Muscle of back (tissue), 3 donors: ENCODE measurements at regions not wholly inside any gene's neighbourhood (a gene's known extent, or its start where the extent isn't known, plus 50 kb on each side); places are given as distances from the start of the nearest gene placed in this dataset.
A peak's percentile ranks its signal among the peaks of the same experiment; 100 is the strongest.
"Not testable (repeated sequence)": the region's sequence is repeated elsewhere in the genome, so short reads cannot be mapped to it uniquely, and the experiment has no call there.

ENCODE experiments used
- DNase-seq, 3 donors: peaks; one replicate each; pipeline versions ENCODE4 v3.0.0 to v3.0.0-alpha.2; 2013

DNA sequence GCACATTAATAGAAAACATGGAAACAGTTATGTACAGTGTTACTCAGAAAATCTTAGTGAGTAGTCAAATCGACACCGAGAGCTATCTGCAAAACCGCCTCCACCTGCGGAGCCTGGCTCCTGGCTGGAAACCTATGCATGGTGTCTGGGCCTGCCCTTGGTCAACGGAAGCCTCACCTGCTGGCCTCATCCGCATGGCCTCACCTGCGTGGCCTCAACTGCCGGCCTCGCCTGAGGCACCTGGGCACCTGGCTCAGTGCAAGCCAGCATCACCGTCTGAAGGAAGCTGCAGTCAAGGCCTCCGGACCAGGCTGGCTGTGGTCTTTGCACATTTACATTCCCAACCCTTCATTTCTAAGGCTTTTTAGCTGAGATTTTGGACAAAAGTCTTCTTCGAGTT, 352.1 kb downstream of the POM121L12 start:
- no peak for DNase-seq

DNA sequence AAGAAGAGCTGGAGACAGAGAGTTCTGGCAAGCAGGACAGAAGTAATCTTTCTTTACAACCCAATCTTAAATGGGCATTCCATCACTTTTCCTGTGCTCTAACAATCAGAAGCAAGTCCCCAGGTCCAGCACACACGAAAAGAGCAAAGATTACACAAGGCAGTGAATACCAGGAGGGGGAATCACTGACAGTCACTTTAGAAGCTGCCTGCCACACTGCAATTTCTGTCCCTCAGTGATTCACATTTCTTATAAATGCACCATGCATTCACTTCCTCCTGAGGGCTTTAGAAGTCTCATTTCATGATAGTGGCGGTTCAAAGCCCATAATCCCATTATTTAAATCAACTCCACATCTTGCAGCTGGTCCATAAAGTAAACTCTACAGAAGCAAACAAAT, 362.5 kb downstream of the POM121L12 start:
- DNase-seq, result no peak

DNA sequence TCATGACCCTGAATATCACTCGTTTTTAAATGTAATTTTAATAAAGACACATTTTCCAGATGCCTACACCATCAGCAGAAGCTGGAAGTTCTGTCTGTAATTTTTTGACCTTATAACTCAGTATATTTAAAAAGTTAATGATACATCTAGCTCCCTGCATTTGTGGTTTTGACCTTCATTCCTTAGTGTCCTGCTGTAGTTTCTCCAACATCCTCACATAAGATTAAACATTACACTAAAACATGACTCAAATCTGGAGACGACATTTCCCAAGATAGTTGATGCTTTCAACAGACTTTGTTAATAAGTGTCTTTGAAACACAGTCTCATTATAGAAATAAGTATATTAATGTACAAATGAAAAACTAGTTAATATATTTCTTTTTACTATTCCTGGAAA, 363.1 kb downstream of the POM121L12 start:
- no peak for DNase-seq

DNA sequence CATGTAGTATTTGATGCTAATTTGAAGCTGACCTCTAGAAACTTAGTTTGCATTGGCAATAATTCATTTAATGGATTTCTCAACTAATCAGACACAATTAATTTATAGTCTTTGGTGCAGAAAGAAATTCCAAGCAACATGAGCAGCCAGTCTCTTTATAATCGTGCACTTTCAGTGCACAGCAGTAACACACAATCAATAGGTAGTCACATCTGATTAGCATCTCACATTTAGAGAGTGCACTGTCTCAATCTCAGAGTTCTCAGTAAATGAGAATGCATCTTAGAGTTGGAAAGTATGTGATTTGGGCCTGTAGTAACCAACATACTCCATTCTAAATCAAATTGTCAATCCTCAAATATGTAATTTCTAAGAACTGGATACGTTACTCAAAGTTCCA, 377.6 kb downstream of the POM121L12 start:
- no peak for DNase-seq

DNA sequence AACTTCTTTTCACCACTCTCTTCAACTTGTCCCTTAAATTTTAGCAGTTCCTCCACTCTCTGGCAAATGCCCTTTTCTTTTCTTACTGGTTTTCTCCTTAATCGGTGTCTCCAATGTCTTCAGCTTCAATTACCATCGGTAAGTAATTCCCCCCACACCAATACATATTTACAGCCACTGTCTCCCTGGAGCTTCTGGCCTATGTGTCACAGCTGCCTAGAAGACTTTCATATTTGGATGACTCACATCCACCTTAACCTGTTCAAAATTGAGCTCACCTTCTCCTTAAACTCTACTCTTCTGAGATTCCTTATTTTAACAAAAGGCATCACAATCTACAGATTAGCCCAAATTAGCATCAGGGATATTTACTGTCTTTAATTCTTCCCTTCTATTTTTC, 380.4 kb downstream of the POM121L12 start:
- DNase-seq, result no peak

DNA sequence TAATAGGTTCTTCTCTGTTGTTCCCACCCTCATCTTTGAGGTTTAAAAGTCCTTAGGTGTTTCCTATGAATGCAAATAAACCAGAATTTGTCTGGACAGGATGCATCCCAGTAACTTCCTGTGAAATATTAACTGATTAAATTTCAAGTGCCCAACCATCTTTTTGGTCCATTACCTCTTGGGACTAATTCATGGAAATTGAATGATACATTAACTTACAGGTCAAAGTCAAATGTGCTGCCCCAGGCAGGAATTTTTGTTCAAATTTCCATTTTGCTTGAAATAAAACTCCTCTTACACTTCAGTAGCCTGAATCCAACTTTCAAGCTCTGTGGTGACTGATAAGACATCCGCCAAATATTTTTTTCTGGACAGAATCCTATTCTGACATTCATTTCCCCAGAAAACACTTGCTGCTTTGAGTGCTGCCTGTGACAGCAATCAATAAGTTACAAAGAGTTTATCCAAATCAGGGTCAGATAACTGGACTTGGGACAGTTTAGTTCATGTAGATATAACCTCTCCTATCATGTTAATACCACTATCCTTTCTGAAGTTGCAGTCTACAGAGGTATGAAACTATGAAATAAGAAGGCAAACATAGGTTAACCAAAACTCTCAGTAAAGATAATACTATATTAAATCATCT, 383.5 kb downstream of the POM121L12 start:
- no peak for DNase-seq

DNA sequence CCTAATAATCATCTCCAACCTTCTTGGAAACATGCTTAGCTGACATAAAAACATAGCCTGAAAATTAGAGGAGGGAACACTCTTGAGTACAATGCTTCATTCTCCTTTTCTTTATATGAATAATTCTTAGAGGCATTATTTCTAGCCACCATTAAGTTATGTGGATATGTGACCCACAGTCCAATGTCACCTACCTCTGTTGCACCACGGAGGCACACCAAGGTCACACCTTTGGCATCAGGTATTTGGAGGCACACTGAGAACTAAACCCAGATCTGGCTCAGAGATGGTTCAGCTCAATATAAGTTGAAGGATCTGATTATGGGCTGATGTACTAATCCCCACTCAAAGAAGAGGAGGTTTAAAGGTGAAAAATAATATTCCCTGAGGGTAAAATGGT, 385.1 kb downstream of the POM121L12 start:
- DNase-seq, result no peak

DNA sequence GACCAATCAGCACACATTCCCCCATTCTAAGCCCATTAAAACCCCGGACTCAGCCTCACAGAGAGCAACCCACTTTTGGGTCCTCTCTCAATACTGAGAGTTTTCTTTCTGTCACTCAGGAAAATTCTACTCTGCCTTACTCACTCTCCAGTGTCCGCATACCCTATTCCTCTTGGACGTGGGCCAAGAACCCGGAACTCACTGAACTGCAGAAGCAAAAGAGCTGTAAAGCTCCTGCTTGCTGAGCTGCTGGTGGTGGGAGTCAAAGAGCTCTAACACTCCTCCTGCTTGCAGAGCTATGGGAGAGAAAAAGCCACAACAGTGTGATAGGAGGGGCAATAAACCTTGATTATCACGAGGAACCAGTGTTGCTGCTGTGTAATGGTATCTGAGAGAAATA, 386.9 kb downstream of the POM121L12 start:
- peak in 1 of 3 donors; percentile 4 for DNase-seq

DNA sequence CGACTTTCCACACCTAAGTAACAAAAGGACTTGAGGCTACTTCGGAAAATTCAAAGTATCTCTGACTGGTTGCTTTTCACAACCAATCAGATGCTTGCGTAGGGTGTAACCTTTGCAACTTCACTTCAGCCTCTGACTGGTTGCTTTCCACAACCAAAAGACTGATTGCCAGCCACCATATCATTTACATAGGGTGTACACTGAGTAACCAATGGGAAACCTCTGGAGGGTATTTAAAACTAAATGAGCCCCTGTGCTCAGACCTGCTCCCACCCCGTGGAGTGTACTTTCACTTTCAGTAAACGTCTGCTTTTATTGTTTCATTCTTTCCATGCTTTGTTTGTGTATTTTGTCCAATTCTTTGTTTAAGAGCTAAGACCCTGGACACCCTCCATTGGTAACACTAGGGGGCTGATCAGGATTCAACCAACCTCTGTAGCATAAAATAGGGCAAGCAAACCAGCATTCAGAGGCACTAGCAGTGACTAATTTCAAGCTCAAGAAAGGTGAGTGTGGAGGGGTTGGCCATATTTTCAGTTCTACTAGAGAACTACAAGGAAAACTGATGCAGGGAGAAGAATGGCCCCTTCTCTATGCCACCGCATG, 390.8 kb downstream of the POM121L12 start:
- no peak for DNase-seq

DNA sequence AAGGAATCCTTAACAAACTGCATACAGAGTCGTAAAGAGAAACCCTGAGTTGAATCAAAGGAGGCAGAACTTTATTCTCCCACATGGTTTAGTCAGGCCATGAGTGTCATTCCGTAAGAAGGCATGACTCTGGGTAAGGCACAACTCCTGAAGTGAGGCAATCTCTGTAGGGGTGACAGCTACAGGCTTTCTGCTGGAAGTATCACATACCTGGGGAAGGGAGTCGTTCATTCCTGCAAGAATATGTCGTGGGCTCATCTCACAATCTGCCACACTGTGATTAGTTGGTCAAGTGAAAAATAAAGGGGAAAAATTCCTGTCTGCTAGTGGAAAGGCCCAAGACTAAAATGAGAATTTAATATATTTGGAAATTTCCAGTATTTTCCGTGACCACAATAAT, 392.6 kb downstream of the POM121L12 start:
- no peak for DNase-seq

DNA sequence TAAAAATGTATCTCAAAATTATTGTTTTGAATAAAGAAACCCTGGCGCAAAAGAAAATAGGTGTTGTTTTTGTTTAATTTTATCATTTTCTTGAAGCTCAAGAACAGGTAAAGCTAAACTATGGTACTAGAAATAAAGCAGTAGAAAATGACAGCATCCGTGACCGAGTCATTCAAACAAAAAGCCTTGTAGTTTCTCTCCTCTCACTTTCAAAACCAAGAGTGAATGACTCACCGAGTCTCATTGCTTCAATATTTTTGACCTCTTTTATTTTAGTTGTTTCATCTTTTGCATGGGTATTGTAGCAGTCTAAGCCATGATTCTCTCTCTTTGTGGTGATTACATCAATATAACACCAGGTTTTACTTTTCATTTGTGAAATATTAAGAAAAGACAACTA, 396.5 kb downstream of the POM121L12 start:
- no peak for DNase-seq

DNA sequence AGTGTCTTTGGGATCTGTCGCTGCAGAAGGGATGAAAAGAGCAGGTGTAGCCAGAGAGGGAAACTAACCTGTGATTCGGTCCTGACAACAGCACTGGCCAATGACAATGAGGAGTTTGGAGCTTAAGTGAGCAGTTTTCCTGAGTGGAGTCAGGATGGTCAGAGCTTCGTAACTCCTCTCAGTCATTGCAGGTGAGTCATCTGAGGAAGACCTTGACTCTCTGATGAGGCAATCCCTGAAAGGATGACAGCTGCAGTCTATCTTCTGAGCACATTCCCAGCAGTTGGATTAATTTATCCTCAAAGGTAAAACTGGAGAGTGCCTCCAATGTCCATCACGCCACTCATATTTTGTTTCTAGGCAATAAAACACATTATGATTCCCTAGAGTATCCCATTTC, 401.9 kb downstream of the POM121L12 start:
- no peak for DNase-seq

DNA sequence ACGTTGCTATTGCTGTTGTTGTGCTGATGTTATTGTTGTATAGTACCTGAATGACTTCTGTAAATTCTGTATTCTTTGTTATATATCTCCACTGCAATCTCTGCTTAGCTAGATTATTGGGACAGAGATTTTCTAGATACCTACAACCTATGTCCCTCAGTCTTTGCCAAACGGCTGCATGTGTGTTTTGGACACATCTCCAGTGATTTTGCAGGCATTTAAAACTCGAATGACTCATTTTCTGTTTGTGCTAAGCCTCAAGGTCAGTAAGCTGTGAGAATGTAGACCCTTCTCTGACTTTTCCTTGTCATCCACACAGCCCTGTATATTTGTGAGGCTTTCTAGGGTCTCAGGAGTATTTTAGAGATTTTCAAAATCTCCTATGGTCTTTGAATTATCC, 410.7 kb downstream of the POM121L12 start:
- DNase-seq, result no peak

DNA sequence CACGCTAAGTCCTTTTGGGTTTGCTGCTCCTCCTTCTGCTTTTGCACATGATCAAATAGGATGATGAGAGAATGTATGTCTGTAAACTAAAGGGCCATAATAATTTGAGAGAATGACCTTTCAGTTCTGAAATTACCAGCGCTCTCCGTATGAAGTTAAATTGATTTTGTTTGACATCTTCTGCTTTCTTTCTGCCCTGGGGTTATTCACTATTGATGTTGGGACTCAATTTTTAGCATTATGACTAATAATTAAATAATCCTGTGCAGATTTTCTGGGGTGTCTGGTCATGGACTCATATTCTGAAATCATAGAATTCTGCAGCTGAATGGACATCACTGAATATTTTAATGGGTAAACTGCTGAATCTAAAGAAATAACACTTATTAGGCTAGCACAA, 423.2 kb downstream of the POM121L12 start:
- DNase-seq, result no peak

DNA sequence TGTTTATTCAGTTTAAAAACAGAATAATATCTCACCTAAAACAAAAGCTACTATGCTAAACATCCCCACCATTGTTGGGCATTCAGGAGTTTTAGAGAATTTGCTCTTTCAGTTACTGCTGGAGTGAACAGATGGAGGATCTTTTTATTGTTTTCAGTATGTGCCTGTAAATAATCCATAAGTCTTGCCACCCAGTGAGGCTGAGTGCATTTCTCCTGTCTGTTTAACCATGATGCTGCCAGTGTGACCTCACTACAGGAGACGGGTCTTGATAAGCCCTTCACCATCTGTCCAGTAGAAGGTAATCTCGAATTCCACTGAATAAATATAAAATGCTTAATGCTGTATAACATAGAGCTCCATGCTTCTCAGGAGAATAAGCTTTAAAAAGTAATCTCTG, 430.9 kb downstream of the POM121L12 start:
- DNase-seq, result no peak

DNA sequence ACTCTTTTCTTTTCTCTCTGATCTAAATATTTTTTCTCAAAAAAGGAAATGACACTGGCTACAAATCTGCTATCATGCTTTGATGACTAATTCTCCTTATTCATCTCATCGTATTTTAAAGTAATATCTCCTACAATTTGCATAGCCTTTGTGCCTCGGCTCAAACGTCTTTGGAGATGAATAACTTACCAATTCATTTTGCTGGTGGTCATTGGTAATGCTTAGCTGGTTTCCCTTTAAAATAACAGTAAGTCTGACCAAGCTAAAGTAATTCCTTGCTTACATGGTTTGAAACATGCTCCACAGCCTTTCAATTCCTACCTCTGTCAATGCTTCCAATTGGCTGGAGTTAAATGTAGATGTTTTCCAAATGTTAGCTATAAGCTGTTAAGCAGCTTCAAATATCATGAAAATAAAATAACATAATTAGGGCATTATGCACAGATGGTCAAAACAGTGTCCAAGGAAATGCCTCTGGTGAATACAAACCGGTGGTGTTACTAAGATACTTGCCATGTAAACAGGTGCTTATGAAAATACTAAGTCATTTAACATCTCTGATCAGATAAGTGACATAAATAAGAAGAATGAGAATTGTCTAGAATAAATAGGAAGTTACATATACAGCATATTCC, 435.0 kb downstream of the POM121L12 start:
- peak in 1 of 3 donors; percentile 30 for DNase-seq

DNA sequence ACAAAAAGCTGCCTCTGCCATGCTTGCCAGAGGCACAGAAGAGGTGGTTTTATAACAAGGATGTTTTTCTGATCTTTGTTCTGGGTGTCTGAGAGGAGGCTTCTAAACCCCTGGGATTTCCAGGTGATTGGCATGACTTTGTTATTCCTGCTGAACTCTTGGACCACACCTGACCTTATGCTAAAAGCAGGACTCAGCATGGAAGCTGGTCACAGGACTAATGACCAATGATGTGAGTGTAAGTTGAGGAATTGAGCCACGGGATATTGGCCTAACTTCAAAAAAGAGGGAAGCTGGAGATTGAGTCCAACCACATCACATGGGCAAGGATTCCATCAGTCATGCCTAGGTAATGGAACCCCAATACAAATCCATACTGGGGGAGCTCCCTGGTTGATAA, 437.9 kb downstream of the POM121L12 start:
- no peak for DNase-seq

DNA sequence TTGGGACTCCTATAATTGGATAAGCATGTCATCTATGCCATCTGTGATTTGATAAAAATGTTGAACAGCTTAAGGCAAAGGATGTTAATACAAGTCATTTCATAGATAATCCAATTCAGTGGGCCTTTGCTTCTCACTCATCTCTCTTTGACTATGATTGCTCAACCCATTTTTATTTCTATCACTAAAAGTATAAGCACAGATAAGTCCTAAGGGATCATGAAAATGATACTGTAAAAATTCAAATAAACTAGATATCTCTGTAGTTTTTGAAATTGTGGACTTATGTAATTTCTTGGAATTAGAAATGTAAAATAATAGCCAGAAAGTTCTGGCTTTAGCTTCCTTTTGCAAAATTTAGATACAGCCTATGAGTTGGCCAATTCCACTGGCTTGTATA, 440.3 kb downstream of the POM121L12 start:
- DNase-seq, result peak in 1 of 3 donors; percentile 8

DNA sequence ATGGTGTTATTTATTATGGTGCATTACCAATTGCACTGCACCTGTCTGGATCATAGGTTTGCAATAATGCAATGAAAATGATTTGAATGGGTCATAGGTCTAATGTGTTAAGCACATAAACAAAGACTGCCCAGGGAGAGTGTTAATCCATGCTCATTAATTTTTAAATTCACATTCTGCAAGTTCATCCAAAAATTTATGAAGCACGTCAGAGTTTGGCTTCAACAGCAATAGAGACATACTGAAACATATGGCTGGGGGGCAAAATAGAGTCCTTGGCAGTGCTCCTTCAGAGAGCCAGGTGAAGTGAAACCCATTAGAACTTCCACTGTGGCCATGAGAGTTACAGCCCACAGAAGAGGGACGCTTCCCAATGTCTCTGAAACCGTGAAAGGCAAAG, 441.1 kb downstream of the POM121L12 start:
- DNase-seq, result peak in 1 of 3 donors; percentile 22

DNA sequence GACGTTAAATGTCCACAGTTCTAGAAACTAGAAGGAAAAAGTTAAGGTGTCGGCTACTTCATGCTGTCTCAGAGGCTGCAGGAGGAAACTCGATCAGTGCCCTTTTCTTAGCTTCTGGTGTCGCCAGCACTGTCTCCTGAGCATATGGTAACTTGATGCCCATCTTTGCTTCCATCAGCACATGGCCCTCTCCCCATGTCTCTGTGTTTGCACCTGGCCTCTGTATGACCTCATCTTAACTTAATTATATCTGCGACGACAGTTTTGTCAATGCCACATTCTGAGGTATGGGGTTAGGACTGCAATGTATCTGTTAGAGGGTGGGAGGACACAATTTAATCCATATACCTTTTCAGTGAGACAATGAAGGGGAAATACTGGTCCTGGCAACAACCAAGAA, 449.9 kb downstream of the POM121L12 start:
- DNase-seq, result peak; percentile 17 to 49 (median 40)

DNA sequence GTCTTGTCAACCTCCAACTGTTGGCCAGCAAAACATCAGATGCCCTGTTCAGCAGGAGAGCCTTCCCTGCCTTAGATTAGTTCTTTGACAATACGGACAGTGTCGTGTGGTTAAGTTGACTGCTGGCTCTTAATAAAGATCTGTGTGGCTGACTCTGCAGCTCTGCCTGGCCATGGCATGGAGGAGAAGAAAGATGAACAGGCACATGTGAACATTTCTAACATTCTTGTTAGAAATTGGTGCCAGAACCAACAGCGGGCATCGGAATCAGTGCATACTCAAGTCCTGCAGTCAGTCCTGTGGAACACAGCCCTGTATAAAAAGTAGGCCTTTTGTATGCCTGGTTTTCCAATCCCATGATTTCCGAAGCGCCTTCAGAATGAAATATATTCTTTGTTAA, 455.6 kb downstream of the POM121L12 start:
- peak; percentile 54 to 65 (median 56) for DNase-seq

DNA sequence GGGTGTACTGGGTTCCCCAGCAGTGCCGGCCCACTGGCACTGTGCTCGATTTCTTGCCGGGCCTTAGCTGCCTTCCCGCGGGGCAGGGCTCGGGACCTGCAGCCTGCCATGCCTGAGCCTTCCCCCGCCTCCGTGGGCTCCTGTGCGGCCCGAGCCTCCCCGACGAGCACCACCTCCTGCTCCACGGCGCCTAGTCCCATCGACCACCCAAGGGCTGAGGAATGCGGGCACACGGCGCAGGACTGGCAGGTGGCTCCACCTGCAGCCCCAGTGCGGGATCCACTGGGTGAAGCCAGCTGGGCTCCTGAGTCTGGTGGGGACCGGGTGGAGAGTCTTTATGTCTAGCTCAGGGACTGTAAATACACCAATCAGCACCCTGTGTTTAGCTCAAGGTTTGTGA, 459.7 kb downstream of the POM121L12 start:
- not testable (repeated sequence) for DNase-seq

DNA sequence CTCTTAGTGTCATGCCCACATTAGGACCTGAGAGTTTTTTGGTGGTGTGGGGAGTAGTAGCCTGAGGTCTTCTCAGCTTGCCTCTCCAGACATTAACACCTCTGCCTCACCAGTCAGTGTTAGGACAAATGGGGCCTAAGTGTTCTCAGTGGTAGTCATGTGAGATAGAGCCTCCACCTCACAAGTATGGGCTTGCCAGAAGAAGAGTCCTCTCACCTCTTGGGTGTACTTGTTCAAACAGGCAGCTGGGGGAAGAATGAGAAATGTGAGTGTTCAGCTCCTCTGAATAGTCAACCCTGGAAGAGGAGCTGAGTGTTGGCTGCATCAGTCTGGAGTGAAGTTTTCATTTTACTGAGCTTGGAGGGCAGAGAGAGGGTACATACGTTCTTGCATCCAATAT, 464.6 kb downstream of the POM121L12 start:
- no peak for DNase-seq

DNA sequence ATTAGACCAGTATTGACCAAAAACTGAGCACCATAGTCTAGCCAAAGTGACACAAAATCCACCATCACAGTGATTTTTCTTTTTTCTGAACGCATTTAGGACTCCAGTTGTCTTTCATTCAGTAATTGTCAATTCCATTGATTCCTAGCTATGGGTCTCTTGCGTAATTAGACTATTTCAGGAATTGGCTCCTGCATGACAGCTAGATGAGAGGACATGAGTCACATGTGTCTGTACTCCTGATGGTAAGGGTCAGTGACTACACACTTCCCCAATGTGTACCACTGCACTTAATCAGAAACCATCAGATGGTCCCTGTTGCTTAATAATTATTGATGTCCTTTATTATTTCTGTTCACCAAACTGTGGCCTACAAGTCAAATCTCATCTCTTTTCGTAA, 469.5 kb downstream of the POM121L12 start:
- no peak for DNase-seq
